HG03558 (cell line): ENCODE measurements at regions not wholly inside any gene's neighbourhood (a gene's known extent, or its start where the extent isn't known, plus 50 kb on each side); places are given as distances from the start of the nearest gene placed in this dataset.

ENCODE experiments used
- ATAC-seq: cut with Tn5 transposase; IDR thresholded peaks from one replicate; pipeline ENCODE4 v1.9.1; 2021; ENCODE audit warnings: moderate number of reproducible peaks; ENCODE audit not compliant: unreplicated experiment; ENCODE audit errors: extremely low read depth

GRCh38 chr18:76580288-76580962 is 85.4 kb upstream of the ZNF516 start:
- ATAC-seq = no peak

- no peak for ATAC-seq
Observed at GRCh38 chr18:76579301-76579695, 84.3 kb upstream of the ZNF516 start.

- ATAC-seq = no peak
Observed at GRCh38 chr18:76578571-76579300, 83.7 kb upstream of the ZNF516 start.

- ATAC-seq = no peak
Observed at GRCh38 chr18:76573325-76574025, 78.4 kb upstream of the ZNF516 start.

- no peak for ATAC-seq
Observed at GRCh38 chr18:76572518-76573247, 77.6 kb upstream of the ZNF516 start.

- ATAC-seq = no peak
Observed at GRCh38 chr18:76571689-76572088, 76.6 kb upstream of the ZNF516 start.

GRCh38 chr18:76570856-76571255 is 75.8 kb upstream of the ZNF516 start:
- no peak for ATAC-seq

GRCh38 chr18:76569644-76570419 is 74.8 kb upstream of the ZNF516 start:
- no peak for ATAC-seq

GRCh38 chr18:76568731-76569130 is 73.7 kb upstream of the ZNF516 start:
- ATAC-seq = no peak

GRCh38 chr18:76567835-76568445 is 72.9 kb upstream of the ZNF516 start:
- ATAC-seq = no peak

GRCh38 chr18:76566987-76567386 is 71.9 kb upstream of the ZNF516 start:
- ATAC-seq = no peak

GRCh38 chr18:76565238-76566173 is 70.5 kb upstream of the ZNF516 start:
- ATAC-seq = no peak

- ATAC-seq = no peak
Observed at GRCh38 chr18:76564655-76565237, 69.7 kb upstream of the ZNF516 start.

GRCh38 chr18:76564117-76564516 is 69.1 kb upstream of the ZNF516 start:
- ATAC-seq = no peak

GRCh38 chr18:76562286-76563122 is 67.5 kb upstream of the ZNF516 start:
- ATAC-seq = no peak

GRCh38 chr18:76558881-76559667 is 64.0 kb upstream of the ZNF516 start:
- no peak for ATAC-seq
